OCI-LY3 (cell line): ENCODE measurements at regions not wholly inside any gene's neighbourhood (a gene's known extent, or its start where the extent isn't known, plus 50 kb on each side); places are given as distances from the start of the nearest gene placed in this dataset.

Source experiments
- EZH2phosphoT487 ChIP-seq: fragments of 200-600 bp; shearing (Covaris generic); IDR thresholded peaks from 2 replicates; pipeline ENCODE4 v1.6.1; 2018; ENCODE audit warnings: antibody characterized with exemption, mixed run types, low read depth
- TF ChIP-seq, protein P1 (sequence below): fragments of 200-600, 300-600 bp; sonication (generic); IDR thresholded peaks from 2 replicates; pipeline ENCODE4 v1.5.1; 2014; ENCODE audit warnings: antibody characterized with exemption, low read length, low read depth

DNA sequence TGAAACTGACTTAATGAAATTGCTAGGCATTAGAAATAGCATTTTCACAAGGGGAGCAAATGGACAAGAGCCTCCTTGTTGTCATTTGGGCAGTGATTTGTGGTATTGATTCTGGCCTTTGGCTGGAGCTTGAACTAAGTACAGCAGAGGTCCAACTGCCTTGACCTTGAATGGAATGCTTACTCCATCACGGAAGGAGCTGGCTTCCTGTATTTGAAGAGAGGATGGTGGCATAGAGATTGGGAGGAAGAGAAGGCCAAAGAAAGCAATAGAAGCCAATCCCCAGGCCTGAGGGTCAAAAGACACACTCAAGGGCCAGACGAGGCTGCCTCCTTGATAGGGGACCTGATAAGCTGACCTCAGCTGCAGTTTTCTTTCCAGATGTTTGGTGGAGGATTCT is 126.6 kb upstream of the MPPED2 start:
- TF ChIP-seq, protein P1, sequence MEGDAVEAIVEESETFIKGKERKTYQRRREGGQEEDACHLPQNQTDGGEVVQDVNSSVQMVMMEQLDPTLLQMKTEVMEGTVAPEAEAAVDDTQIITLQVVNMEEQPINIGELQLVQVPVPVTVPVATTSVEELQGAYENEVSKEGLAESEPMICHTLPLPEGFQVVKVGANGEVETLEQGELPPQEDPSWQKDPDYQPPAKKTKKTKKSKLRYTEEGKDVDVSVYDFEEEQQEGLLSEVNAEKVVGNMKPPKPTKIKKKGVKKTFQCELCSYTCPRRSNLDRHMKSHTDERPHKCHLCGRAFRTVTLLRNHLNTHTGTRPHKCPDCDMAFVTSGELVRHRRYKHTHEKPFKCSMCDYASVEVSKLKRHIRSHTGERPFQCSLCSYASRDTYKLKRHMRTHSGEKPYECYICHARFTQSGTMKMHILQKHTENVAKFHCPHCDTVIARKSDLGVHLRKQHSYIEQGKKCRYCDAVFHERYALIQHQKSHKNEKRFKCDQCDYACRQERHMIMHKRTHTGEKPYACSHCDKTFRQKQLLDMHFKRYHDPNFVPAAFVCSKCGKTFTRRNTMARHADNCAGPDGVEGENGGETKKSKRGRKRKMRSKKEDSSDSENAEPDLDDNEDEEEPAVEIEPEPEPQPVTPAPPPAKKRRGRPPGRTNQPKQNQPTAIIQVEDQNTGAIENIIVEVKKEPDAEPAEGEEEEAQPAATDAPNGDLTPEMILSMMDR: no peak
- TF ChIP-seq EZH2phosphoT487: no peak
